Mucosa of rectum (tissue), 2 donors: ENCODE measurements at regions not wholly inside any gene's neighbourhood (a gene's known extent, or its start where the extent isn't known, plus 50 kb on each side); places are given as distances from the start of the nearest gene placed in this dataset.

Source experiments
- H3K27ac ChIP-seq, 2 donors: one replicate each; pipeline ENCODE4 v1.7.0; 2013; ENCODE audit warnings: inconsistent platforms in 2 of 2, low read depth in 2 of 2, low read length in 2 of 2
- H3K27me3 ChIP-seq, 2 donors: one replicate each; pipeline ENCODE4 v1.7.0; 2013; ENCODE audit warnings: low read length in 2 of 2; ENCODE audit not compliant: control insufficient read depth in 2 of 2, insufficient read depth in 2 of 2
- H3K36me3 ChIP-seq, 2 donors: one replicate each; pipeline ENCODE4 v1.7.0; 2013; ENCODE audit warnings: low read length in 2 of 2; ENCODE audit not compliant: control insufficient read depth in 2 of 2, insufficient read depth in 2 of 2
- H3K4me1 ChIP-seq, 2 donors: one replicate each; pipeline ENCODE4 v1.7.0; 2013; ENCODE audit warnings: low read length in 2 of 2, mild to moderate bottlenecking in 1 of 2; ENCODE audit not compliant: control insufficient read depth in 2 of 2, insufficient read depth in 2 of 2
- H3K4me3 ChIP-seq, 2 donors: one replicate each; pipeline ENCODE4 v1.7.0; 2013; ENCODE audit warnings: low read length in 2 of 2
- H3K9ac ChIP-seq, 2 donors: one replicate each; pipeline ENCODE4 v1.7.0; 2013; ENCODE audit warnings: low read length in 2 of 2, low read depth in 1 of 2, mild to moderate bottlenecking in 1 of 2
- H3K9me3 ChIP-seq, 2 donors: one replicate each; pipeline ENCODE4 v1.7.0; 2013; ENCODE audit warnings: low read length in 2 of 2; ENCODE audit not compliant: control insufficient read depth in 2 of 2
- donor health status: healthy.
- donor health status: Normal muscosa, but diverticular disease.

DNA sequence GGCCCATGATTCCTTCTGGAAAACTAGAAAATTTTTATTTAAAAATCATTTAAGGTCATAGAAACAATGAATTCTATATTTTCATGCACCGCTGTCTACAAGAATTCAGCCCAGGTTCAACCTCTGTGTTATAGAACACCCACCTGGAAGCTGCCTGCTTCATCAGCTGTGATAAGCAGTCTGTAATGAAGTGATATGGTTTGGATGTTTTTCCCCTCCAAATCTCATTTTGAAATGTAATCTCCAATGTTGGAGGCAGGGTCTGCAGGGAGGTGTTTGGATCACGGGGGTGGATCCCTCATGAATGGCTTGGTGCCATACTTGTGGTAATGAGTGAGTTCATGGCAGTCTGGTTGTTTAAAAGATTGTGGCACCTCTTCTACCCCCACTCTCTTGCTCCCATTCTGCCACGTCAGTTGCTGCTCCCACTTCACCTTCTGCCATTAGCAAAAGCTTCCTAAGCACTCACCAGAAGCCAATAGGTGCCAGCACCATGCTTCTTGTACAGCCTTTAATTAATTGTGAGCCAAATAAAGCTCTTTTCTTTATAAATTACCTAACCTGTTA is 55.6 kb downstream of the MRPL32 start:
- H3K4me3 ChIP-seq, result no peak overlapping the region
- no peak overlapping the region for H3K27ac ChIP-seq
- H3K36me3 ChIP-seq, result no peaks in the 10 kb centered on the region
- no peaks in the 10 kb centered on the region for H3K9me3 ChIP-seq
- no peak overlapping the region for H3K9ac ChIP-seq
- H3K4me1 ChIP-seq, result no peaks in the 10 kb centered on the region
- no peaks in the 10 kb centered on the region for H3K27me3 ChIP-seq

- H3K27ac ChIP-seq, result no peak overlapping the region
- H3K4me3 ChIP-seq, result no peak overlapping the region
- H3K27me3 ChIP-seq, result no peaks in the 10 kb centered on the region
- H3K9ac ChIP-seq, result no peak overlapping the region
- H3K36me3 ChIP-seq, result no peaks in the 10 kb centered on the region
- H3K4me1 ChIP-seq, result no peaks in the 10 kb centered on the region
- no peaks in the 10 kb centered on the region for H3K9me3 ChIP-seq
These were observed 58.8 kb downstream of the MRPL32 start for GRCh38 chr7:42991024-42991423.

DNA sequence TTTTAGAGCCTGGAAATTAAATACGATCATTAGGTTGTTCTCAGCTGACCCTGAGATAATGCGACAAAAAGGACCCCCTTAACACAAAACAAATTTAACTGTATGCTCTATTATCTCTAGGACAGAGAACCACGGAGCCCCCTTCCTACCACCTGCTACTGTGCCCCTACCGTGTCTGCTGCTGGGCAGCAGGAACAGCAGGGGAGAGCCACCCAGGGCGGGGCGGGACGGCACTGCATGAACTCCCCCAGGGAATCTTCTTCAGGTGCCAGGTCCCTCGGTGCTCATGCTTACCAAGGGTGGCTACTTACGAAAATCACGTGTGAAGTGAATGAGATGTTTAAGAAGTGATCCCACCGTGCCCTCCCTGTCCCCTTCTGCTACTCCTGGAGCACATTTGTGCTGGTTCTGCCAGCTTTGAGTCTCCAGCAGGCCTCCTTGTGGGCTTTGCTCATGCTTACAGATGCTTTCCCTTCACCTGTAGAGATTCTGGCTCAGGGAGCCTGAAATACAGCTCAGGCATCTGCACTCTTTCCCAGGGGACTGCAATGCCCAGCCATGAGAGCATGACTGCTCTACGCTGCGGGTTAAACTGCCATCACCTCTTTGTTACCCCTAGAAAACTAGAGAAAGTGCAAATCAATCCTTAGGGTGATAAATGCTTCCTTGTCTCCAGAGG is 59.9 kb downstream of the MRPL32 start:
- Histone ChIP-seq H3K4me3 (no peak overlapping the region), H3K4me1 (no peaks in the 10 kb centered on the region), H3K27me3 (no peaks in the 10 kb centered on the region), H3K9me3 (no peaks in the 10 kb centered on the region), H3K27ac (no peak overlapping the region), H3K36me3 (no peaks in the 10 kb centered on the region), H3K9ac (no peak overlapping the region)

DNA sequence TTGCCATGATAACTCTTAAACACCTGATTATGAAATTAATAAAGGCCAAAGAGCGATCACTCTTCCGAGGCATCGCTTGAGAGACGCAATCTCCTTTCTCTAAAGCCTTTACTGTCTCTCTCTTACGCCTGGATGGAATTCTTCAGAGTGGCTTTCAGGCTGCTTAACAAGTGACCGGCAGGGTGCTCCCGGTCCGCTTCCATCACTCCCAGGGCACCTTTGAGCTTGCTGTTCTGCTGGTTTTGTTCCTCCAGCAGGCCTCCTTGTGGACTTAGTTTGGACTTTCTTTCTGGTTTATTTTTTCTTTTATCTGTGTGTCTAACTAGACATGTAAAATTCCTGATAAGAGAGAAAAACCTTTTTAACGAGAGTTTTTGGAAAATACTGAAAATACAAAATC is 60.9 kb downstream of the MRPL32 start:
- H3K4me3 ChIP-seq, result no peak overlapping the region
- no peak overlapping the region for H3K9ac ChIP-seq
- no peaks in the 10 kb centered on the region for H3K27me3 ChIP-seq
- no peaks in the 10 kb centered on the region for H3K36me3 ChIP-seq
- H3K27ac ChIP-seq, result no peak overlapping the region
- no peaks in the 10 kb centered on the region for H3K9me3 ChIP-seq
- no peaks in the 10 kb centered on the region for H3K4me1 ChIP-seq

- Histone ChIP-seq H3K4me1 (no peaks in the 10 kb centered on the region), H3K9me3 (no peaks in the 10 kb centered on the region), H3K9ac (no peak overlapping the region), H3K27me3 (no peaks in the 10 kb centered on the region), H3K4me3 (no peak overlapping the region), H3K36me3 (no peaks in the 10 kb centered on the region), H3K27ac (no peak overlapping the region)
These were observed 61.9 kb downstream of the MRPL32 start for GRCh38 chr7:42994096-42994495.

DNA sequence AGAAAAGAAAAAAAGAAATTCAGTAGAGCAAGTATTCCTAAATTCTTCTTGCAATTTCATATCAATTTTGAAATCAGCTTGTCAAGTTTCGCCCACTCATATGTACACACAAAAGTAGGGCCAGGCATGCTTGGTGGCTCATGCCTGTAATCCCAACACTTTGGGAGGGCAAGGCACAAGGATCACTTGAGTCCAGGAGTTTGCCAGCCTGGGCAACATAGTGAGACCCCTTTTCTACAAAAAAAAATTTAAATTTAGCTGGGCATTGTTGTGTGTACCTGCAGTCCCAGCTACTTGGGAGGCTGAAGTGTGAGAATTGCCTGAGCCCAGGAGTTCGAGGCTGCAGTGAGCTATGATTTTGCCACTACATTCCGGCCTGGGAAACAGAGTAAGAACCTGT is 65.4 kb downstream of the MRPL32 start:
- no peaks in the 10 kb centered on the region for H3K9me3 ChIP-seq
- H3K9ac ChIP-seq, result no peak overlapping the region
- no peaks in the 10 kb centered on the region for H3K36me3 ChIP-seq
- H3K27ac ChIP-seq, result no peak overlapping the region
- H3K4me3 ChIP-seq, result no peak overlapping the region
- no peaks in the 10 kb centered on the region for H3K27me3 ChIP-seq
- no peaks in the 10 kb centered on the region for H3K4me1 ChIP-seq

DNA sequence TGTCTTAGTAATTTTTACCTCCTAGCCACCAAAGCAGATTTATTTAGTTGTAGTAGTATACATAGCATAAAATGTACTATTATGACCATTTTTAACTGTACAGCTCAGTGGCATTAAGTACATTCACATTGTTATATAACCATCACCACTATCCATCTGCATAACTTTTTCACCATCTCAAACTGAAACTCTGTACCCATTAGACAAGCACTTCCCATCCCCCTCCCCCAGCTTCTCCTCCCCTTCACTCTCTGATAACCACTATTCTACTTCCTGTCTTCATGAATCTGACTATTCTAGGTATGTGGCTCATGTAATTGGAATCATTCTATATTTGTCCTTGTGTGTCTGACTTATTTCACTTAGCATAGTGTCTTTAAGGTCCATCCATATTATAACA is 71.9 kb downstream of the MRPL32 start:
- Histone ChIP-seq H3K9ac (no peak overlapping the region), H3K27me3 (no peaks in the 10 kb centered on the region), H3K4me3 (no peak overlapping the region), H3K9me3 (no peaks in the 10 kb centered on the region), H3K36me3 (no peaks in the 10 kb centered on the region), H3K27ac (no peak overlapping the region), H3K4me1 (no peaks in the 10 kb centered on the region)

DNA sequence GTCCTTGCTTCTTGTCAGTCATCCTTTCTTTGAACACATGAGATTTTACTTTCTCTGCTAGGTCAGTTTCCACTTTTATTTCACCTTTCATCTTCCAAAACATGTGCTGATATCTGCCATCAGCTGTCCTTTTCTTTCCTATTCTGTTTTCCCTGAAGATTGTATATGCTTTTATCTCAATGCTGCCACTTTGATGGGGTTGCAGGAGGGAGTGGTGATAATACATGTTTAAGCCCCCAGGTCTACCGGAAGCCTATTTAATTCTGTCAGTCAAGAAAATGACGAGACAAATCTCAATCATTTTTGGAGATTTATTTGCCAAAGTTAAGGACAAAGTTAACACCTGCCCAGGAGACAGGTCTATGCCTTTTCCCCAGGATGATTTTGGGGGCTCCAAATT is 73.8 kb downstream of the MRPL32 start:
- H3K27ac ChIP-seq, result no peak overlapping the region

DNA sequence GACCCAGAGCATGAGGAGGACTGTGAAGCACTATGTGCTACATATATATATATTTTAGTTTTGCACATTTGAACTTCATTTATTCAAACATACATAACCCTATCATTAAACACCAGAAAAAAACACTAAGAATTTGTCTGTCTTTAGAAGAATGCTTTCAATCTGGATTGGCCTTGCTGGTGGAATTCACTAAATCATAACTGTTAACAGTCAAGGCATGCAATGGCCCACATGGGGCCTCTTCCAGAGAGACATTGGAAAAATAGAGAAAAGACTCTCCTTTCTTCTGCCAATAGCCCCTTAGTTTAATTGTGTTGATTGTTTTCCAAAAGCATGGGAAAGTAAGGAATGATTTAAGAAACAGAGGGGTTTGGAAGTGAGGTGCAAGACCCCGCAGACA is 77.9 kb downstream of the MRPL32 start:
- Histone ChIP-seq H3K9ac (no peak overlapping the region), H3K27ac (no peak overlapping the region), H3K27me3 (no peaks in the 10 kb centered on the region), H3K9me3 (no peaks in the 10 kb centered on the region), H3K4me1 (no peaks in the 10 kb centered on the region), H3K36me3 (no peaks in the 10 kb centered on the region), H3K4me3 (no peak overlapping the region)

More for the DNA sequence above, 73.8 kb downstream of the MRPL32 start:
- H3K4me1 ChIP-seq, result no peaks in the 10 kb centered on the region
- no peaks in the 10 kb centered on the region for H3K27me3 ChIP-seq
- H3K36me3 ChIP-seq, result no peaks in the 10 kb centered on the region
- H3K9me3 ChIP-seq, result no peaks in the 10 kb centered on the region
- no peak overlapping the region for H3K9ac ChIP-seq
- H3K4me3 ChIP-seq, result no peak overlapping the region

DNA sequence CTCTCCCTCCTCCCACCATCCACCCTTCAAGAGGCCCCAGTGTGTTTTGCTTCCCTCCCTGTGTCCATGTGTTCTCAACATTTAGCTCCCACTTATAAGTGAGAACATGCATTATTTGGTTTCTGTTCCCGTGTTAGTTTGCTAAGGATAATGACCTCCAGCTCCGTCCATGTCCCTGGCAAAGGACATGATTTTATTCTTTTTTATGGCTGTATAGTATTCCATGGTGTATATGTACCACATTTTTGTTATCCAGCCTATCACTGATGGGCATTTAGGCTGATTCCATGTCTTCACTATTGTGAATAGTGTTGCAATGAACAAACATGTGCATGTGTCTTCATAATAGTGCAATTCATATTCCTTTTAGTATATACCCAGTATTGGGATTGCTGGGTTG is 79.7 kb downstream of the MRPL32 start:
- Histone ChIP-seq H3K27ac (no peak overlapping the region), H3K36me3 (no peaks in the 10 kb centered on the region), H3K4me1 (no peaks in the 10 kb centered on the region), H3K27me3 (no peaks in the 10 kb centered on the region), H3K9ac (no peak overlapping the region), H3K4me3 (no peak overlapping the region), H3K9me3 (no peaks in the 10 kb centered on the region)
